GM21381 (cell line): ENCODE measurements at regions not wholly inside any gene's neighbourhood (a gene's known extent, or its start where the extent isn't known, plus 50 kb on each side); places are given as distances from the start of the nearest gene placed in this dataset.
"Not testable (repeated sequence)": the region's sequence is repeated elsewhere in the genome, so short reads cannot be mapped to it uniquely, and the experiment has no call there.

Experiments
- ATAC-seq: cut with Tn5 transposase; IDR thresholded peaks from one replicate; pipeline ENCODE4 v1.9.1; 2021; ENCODE audit warnings: mild to moderate bottlenecking, moderate library complexity; ENCODE audit not compliant: unreplicated experiment

DNA sequence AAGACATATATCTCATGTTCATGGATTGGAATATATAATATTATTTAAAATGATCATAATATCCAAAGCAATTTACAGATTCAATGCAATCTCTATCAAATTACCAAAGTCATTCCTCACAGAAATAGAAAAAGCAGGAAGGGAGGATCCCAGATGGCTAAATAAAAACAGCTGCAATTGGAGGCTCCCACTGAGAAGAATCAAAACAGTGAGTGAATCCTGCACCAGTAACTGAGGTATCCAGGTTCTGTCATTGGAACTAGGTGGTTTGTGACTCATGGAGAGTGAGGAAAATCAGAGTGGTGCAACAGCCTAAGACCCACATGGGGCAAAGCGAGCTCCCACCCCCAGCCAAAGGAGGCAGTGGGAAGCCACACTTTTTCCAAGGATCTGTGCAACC lies 128.4 kb downstream of the MTERF1 start:
- ATAC-seq, result no peak

DNA sequence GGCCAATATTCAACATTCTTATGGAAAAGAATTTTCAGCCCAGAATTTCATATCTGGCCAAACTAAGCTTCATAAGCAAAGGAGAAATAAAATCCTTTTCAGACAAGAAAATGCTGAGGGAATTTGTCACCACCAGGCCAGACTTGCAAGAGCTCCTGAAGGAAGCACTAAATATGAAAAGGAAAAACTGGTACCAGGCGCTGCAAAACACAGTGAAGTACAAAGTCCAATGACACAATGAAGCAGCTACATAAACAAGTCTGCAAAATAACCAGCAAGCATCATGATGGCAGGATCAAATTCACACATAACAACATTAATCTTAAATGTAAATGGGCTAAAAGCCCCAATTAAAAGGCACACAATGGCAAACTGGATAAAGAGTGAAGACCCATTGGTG lies 126.2 kb downstream of the MTERF1 start:
- ATAC-seq, result not testable (repeated sequence)

DNA sequence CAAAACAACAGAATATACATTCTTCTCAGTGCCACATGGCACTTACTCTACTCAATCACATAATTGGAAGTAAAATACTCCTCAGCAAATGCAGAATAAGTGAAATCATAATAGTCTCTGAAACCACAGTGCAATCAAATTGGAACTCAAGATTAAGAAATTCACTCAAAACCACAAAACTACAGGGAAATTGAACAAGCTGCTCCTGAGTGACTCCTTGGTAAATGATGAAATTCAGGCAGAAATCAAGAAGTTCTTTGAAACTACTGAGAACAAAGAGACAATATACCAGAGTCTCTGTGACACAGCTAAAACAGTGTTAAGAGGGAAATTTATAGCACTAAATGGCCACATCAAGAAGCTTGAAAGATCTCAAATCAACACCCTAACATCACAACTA lies 125.4 kb downstream of the MTERF1 start:
- not testable (repeated sequence) for ATAC-seq

DNA sequence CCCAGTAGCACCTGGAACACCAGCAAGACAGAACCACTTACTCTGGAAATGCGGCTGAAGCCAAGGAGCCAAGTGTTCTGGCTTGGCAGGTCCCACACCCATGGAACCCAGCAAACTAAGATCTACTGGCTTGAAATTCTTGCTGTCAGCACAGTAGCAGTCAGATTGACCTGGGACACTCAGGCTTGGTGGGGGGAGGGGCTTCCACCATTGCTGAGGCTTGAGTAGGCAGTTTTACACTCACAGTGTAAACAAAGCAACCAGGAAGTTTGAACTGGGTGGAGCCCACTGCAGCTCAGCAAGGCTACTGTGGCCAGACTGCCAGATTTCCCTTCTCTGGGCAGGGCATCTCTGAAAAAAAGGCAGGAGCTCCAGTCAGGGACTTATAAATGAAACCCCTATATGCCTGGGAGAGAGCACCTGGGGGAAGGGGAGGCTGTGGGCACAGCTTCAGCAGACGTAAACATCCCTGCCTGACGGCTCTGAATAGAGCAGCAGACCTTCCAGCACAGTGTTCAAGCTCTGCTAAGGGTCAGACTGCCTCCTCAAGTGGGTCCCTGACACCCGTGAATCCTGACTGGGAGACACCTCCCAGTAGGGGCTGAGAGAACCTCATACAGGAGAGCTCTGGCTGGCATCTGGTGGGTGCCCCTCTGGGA lies 121.2 kb downstream of the MTERF1 start:
- ATAC-seq, result no peak

DNA sequence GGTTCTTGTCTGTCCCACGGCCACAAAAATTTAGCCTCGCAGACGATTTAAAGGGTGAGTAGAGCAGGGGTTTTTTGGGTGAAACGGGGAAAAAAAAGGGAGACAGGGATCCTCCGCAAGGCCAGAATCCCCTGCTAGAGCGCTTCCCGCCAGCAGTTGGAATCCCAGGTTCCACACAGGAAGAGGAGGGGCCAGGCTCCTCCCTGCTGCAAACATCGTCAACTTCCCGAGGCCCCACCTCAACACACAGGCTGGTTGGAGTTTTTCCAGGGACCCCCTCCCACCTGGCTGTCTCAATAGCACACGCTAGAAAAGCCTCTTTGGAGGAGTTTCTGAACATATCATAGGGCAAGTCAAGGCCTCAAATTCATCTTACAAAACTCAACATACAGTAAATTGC lies 112.7 kb downstream of the MTERF1 start:
- ATAC-seq, result no peak

DNA sequence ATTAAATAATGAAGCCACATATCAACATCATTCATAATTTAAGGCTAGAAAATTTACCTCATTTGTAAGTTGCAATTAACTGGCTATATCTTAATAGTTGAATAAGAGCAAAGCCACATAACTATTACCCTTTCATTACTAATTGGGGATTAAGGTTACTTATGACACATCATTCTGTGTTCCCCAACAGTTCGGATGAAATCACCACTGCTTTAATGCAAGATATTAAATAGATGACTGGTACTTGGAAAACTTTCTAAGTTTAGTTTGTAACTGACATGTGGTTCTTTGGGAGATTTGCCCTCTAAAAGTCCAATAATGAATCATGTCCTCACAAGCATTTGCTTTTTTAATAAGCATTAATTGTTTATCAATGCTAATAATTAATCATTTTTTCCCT lies 109.1 kb downstream of the MTERF1 start:
- no peak for ATAC-seq

DNA sequence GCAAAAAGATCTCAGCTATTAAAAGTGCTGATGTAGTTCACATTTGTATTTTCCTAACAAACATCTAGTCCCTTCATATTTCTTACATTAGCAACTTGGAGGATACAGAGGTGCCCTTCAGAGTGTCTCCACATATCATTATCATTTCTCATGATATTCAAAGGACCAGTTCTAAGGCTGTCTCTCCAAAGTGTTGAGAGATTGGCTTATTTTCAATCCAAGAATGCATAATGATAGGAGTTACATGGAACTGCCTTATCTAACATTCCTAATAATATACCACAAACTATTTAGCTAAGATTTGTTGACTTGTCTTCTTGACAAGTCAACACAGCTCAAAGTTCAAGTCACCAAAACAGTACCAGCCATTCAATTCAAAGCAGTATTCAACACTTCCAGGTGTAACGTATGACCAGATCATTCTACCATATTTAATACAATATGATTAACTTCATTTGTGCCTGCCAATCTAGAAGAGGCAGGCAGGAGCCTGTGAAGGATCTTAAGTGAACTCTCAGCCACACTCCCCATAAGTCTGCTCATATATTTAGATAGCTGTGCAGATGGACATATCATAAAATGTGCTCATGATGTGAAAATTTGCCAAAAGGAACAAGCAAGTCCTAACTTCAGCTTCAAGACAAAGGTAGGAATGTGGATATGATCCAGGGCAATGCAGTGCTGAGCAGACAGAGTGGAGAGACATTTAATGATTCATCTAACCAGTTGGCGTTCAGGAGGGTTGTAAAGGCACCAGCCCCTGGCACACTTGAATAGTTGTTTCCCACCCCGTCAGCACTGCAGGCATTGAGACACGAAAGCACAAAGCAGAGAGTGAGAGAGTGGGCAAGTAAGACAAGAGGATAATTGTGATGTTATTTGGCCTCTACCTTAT lies 108.3 kb downstream of the MTERF1 start:
- no peak for ATAC-seq

DNA sequence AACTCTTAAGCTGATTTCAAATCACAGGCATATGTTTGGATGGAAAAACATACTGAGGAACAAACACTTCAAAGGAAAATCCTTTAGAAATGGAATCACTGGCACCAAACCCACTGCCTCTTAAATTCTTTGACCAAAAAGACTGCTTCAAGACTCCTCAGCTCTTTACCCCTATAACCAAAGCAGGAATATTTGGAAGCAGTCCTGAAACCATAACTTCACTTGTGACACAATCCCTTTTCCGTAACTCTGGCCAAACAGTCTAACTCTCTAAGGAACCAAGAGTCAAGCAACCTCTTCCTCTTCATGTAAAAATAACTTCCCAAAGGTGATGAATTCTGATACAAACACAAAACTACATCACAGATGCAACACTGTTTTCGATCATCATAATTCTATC lies 104.3 kb downstream of the MTERF1 start:
- no peak for ATAC-seq

DNA sequence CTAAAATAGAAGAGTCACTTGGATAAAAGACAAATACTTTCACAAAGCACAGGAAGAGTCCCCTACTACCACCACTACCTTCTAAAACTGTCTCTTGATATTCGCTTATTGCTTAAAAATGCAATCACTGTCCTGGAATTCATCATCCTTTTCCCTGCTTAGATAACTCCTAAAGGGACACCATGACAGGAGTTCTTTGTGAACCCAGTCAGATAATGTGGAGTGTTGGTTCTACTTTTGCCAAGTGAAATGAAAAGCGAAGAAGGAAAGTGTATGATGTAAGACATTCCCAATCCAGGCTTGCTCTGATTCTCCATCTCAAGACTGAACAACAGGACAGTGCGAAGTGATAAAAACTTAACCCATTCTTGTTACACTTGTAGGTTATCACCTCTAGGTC lies 103.0 kb downstream of the MTERF1 start:
- ATAC-seq, result no peak

DNA sequence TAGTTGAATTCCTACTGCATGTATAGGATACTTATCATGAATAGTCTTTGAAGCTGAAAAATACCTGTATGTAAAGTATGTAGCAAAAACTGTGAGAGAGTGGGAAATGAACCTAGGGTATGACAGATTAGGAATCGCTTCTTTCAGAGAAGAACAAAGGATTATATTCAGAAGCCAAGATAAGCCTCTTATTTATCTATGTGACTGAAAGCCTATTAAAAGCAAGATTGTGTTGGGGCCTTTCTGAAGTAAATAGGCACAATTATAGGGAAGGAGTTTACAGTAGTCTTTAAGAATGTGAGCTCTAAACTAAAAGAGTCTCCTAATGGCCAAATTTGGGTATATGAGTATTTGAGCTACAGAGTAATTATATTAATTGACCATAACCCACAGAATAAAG lies 102.1 kb downstream of the MTERF1 start:
- no peak for ATAC-seq

DNA sequence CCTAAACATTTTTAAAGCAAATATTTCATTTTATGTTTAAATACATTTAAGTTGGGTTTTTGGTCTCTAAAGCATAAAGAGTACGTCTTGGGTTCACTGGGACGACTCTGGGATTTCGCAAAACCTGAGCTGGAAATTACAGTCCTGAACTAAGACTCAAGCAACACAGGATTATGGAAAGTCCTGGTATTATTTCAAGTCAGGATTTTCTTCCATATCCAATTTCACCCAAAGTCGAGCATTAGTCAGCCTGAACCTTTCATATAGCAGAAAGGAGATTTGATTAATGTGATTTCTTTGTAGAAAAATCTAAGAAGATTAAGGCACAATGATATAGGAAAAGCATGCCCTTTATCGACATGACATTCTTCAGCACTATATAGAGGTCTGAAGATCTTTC lies 100.0 kb downstream of the MTERF1 start:
- ATAC-seq, result no peak

DNA sequence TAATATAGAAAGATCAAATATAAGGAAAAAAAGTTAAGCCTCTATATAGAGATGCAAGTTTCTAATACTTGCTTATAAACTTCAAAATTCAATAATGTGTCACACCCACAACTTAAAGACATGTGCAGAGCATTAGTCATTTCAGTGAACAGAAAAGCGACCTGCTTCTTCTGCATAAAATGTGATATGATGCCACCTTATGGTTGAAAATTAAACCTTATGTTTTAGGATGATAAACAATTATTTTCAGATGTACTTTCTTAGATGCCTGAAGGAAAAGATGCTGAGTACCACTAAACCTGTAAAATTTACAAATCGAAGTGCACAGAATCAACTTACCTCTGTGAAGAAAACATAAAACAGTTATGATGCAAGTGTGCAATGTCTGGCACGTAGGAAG lies 96.0 kb downstream of the MTERF1 start:
- no peak for ATAC-seq

DNA sequence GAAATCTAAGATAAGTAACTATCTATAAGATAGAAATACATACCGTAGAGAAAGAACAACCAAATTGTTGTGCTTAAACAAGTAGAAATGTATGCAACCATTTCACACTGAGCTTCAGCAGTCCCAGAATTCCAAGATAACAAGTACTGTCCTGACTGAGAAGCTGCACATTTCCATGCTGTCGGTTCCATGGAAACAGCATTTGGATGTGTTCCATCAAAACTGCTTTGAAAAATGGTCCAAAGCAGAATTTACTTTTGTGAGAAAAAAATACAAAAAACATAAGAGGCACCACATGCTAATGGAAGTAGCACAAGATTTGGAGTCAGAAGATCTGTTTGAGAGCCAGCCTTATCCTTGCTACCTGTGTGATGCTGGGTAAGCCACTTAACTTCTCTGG lies 92.6 kb downstream of the MTERF1 start:
- no peak for ATAC-seq

DNA sequence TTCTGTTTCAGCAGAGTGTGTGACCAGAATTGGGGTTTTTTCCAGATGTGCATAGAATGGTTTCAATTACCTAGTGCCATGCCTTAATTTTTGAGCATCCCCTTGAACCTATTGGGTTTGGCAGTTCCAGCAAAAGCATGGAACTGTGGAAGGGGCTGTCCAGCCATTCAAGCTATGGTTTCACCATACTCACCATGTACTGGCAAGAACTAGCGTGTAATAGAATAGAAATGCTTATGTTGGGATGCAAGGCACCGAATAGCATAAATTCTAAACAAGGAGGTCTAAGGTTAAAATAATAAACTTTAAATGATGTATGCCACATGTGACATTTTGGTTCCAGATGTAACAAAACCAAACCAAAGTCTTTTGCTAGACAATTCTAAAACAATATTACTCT lies 91.4 kb downstream of the MTERF1 start:
- no peak for ATAC-seq

DNA sequence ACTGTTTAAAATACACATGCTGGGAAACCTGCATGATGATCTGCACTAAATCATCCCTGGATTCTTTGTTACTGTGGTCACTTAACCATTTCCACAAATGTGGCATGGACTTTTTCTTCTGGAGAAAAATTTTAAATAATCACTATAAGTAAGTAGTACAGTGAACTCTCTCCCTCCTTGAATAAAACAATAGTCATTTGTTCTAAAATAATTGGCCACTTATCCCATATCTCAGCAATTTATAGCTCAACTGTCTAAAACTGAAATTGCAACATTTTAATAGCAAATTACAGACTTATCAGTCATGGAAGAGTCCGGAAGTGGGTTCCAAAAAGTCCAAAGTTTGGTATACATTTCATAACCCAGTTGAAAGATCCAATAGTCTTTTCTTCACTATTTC lies 90.9 kb downstream of the MTERF1 start:
- ATAC-seq, result no peak

DNA sequence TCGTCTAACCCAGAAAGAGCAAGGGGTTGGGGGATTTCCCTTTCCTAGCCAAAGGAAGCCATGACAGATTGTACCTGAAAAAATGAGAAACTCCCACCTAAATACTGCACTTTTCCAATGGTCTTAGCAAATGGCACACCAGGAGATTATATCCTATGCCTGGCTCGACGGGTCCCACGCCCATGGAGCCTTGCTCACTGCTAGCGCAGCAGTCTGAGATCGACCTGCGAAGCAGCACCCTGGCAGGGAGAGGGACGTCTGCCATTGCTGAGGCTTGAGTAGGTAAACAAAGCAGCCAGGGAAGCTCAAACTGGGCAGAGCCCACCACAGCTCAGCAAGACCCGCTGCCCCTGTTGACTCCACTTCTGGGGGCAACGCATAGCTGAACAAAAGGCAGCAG lies 89.9 kb downstream of the MTERF1 start:
- not testable (repeated sequence) for ATAC-seq

DNA sequence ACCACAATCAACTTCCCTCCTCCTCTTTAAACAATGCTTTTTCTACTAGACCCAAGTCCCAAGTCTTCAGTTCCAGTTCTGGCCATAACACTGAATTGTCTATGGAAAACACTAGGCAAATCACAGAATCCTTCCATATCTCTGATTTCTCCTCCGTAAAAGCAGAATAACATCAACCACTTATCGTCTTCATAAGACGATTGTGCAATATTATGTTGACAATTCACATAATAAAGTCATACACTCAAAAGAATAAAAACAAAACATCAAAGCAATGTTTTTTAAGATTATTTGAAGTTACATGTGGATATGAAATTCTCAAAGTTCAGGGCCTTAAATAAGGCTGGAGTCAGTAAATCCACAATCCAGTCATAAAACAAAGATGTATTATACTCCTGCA lies 84.4 kb downstream of the MTERF1 start:
- ATAC-seq, result no peak

DNA sequence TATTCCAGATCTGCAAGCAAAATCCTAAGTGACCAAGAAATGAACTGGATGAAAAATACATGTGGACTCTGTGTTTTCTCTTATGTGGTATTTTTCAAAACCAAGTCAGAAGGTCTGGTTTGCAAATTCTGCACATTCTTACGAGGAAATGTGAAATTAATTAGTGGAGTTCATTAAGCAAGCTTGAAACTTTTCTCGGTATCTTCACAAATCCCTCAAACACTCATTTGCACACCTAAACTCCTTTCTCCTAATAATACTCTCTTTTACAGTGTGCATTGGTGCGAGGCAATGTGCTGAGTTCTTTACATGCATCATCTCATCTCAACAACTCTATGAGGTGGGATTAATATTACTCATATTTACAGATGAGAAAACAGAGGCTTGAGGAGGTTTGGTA lies 82.1 kb downstream of the MTERF1 start:
- ATAC-seq, result no peak

DNA sequence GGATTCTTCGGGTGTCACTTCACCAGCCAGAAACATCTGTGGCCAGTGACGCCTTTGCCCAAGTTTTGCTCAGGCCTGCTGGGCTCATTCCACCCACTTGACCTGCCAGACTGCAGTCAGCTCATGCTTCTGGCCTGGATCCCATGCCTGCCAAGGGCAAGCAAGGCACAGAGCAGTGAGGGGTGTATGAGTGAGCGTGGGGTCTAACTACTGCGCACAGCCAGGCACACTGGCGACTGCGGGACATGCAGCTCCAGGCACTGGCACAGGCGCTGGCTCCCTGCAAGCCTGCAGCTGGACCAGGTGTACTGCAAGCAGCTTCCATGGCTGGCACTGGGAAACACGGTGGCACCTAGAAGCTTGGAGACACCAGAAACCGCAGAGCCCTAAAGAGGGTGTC lies 80.1 kb downstream of the MTERF1 start:
- ATAC-seq, result no peak

DNA sequence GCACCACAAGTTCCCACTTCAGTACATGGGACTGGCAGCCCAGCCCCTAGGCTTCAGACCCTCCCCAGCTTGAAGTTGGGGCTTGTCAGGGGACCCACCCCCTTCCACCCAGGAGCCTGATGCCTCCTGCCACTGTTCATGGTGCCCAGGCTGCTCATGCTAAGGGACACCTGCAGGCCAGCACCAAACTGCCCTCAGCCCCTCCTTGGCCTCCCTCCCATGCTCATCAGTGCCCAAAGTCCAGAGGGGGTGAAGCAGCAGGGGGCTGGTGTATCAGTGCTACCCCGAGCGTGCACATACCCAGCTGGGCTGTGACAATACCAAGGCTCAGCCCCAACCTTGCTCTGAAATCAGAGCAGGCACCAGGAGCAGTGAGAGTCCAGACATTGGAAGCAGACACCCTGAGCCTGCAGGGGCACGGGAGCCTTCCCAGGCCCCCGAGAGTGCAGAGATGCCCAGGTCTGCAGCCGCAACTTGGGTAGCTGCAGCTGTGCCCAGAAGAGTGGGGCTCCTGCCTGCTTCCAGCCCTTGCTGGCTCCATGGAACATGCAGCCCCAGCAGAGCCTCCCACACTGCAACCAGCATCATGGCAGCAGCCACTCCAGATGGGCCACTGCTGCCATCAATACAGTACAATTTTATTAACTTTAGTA lies 79.0 kb downstream of the MTERF1 start:
- ATAC-seq, result no peak

DNA sequence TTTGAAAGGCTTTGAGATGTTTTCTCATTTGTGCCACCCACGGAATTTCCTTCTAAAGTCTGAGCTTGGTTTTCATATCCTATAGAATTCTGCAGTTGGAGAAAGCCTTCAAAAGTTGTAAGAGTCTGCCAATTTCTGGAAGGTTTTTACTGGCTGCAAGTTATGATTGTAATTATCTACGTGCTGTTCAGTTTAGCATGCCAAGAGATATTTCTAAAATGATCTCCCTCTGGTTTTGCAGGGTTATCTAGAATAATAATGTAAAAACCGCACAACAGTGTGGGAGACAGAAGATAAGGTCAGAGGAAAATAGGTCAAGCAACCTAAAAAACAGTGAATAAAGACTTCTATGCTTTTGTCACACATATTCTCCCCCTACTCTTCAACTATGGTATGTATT lies 69.3 kb downstream of the MTERF1 start:
- ATAC-seq, result no peak

DNA sequence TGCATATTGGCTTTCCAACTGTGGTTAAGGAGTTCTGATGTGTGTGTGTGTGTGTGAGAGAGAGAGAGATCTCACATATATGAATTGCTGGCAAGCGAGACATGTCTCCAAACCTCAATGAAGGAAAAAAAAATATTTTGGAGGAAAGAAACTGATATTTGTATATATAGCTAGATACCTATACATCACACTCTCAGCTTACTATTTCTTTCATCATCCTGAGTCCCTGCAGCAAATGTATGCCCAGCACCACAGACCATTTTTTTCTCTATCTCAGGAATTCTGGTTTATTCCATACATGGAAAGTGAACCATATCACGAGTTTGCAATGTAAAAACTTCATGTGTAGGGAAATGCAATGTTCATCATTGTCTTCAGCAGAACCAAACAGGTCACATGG lies 68.9 kb downstream of the MTERF1 start:
- no peak for ATAC-seq
